GM06990 (cell line): ENCODE measurements at regions not wholly inside any gene's neighbourhood (a gene's known extent, or its start where the extent isn't known, plus 50 kb on each side); places are given as distances from the start of the nearest gene placed in this dataset.

Experiments
- DNase-seq: peaks from one replicate; pipeline ENCODE4 v3.0.0-alpha.2; 2011; ENCODE audit not compliant: insufficient read length; ENCODE audit errors: extremely low read depth
- H3K27me3 ChIP-seq: replicated peaks from 2 replicates; pipeline ENCODE4 v1.6.0; 2011; ENCODE audit warnings: low read length; ENCODE audit not compliant: control insufficient read depth, insufficient read depth
- H3K36me3 ChIP-seq: 2 replicates; pipeline ENCODE4 v1.5.1; 2011; ENCODE audit warnings: low read length; ENCODE audit not compliant: control insufficient read depth, insufficient read depth
- H3K4me3 ChIP-seq: replicated peaks from 2 replicates; pipeline ENCODE4 v1.5.1; 2011; ENCODE audit warnings: low read depth, mild to moderate bottlenecking, control low read depth, low read length
- CTCF ChIP-seq: IDR thresholded peaks from 2 replicates; pipeline ENCODE4 v1.5.1; 2011; ENCODE audit warnings: low read length, control low read depth, mild to moderate bottlenecking, inconsistent platforms; ENCODE audit not compliant: insufficient read depth, poor library complexity, severe bottlenecking

GRCh38 chr11:56876621-56877275 lies 112.0 kb upstream of the OR5AK2 start:
- no peak overlapping the region for H3K4me3 ChIP-seq
- no peak for TF ChIP-seq CTCF
- no peaks in the 10 kb centered on the region for H3K27me3 ChIP-seq
- DNase-seq = no peak
- H3K36me3 ChIP-seq = no peaks in the 10 kb centered on the region

GRCh38 chr11:56855217-56855616 lies 106.7 kb upstream of the OR9G4 start:
- DNase-seq = no peak
- H3K27me3 ChIP-seq = no peaks in the 10 kb centered on the region; the same call in 1 of the 2 replicates

GRCh38 chr11:56852131-56852530 lies 103.6 kb upstream of the OR9G4 start:
- DNase-seq = no peak
- no peaks in the 10 kb centered on the region; the same call in 1 of the 2 replicates for H3K27me3 ChIP-seq
- no peak for TF ChIP-seq CTCF
- no peaks in the 10 kb centered on the region for H3K36me3 ChIP-seq
- H3K4me3 ChIP-seq = no peak overlapping the region

More at GRCh38 chr11:56855217-56855616, 106.7 kb upstream of the OR9G4 start:
- H3K36me3 ChIP-seq = no peaks in the 10 kb centered on the region
- no peak overlapping the region for H3K4me3 ChIP-seq
- TF ChIP-seq CTCF = no peak

- no peak overlapping the region for H3K4me3 ChIP-seq
- H3K27me3 ChIP-seq = no peaks in the 10 kb centered on the region; the same call in 1 of the 2 replicates
- H3K36me3 ChIP-seq = no peaks in the 10 kb centered on the region
- TF ChIP-seq CTCF = no peak
- no peak for DNase-seq
These were observed 101.4 kb upstream of the OR9G4 start for GRCh38 chr11:56849852-56850251.

GRCh38 chr11:56849250-56849649 lies 100.8 kb upstream of the OR9G4 start:
- TF ChIP-seq CTCF = no peak
- no peak for DNase-seq
- Histone ChIP-seq H3K4me3 (no peak overlapping the region), H3K36me3 (no peaks in the 10 kb centered on the region), H3K27me3 (no peaks in the 10 kb centered on the region; the same call in 1 of the 2 replicates)
